Hepatocyte (in vitro differentiated cells): ENCODE measurements at regions not wholly inside any gene's neighbourhood (a gene's known extent, or its start where the extent isn't known, plus 50 kb on each side); places are given as distances from the start of the nearest gene placed in this dataset.
A peak's percentile ranks its signal among the peaks of the same experiment; 100 is the strongest.

ENCODE experiments used
- DNase-seq: peaks from one replicate; pipeline ENCODE4 v3.0.0-alpha.2; 2016; ENCODE audit warnings: low spot score
- H2AFZ ChIP-seq: fragments of 200-600 bp; sonication (generic); 2 replicates; pipeline ENCODE4 v1.6.0; 2016; ENCODE audit warnings: antibody characterized with exemption, mild to moderate bottlenecking
- H3K27ac ChIP-seq: fragments of 200-600 bp; sonication (generic); 2 replicates; pipeline ENCODE4 v1.5.1; 2016; ENCODE audit warnings: mild to moderate bottlenecking
- H3K27me3 ChIP-seq: fragments of 200-600 bp; sonication (generic); 2 replicates; pipeline ENCODE4 v1.6.1; 2016
- H3K36me3 ChIP-seq: fragments of 200-600 bp; sonication (generic); replicated peaks from 2 replicates; pipeline ENCODE4 v1.5.1; 2016; ENCODE audit warnings: low read depth; ENCODE audit not compliant: insufficient read depth
- H3K4me1 ChIP-seq: fragments of 200-600 bp; sonication (generic); 2 replicates; pipeline ENCODE4 v1.5.1; 2016; ENCODE audit warnings: mild to moderate bottlenecking, moderate library complexity; ENCODE audit not compliant: insufficient read depth
- H3K4me2 ChIP-seq: fragments of 200-600 bp; sonication (generic); 2 replicates; pipeline ENCODE4 v1.6.0; 2016
- H3K4me3 ChIP-seq: fragments of 200-600 bp; sonication (generic); 2 replicates; pipeline ENCODE4 v1.5.1; 2016; ENCODE audit warnings: mild to moderate bottlenecking
- H3K79me2 ChIP-seq: fragments of 200-600 bp; sonication (generic); 2 replicates; pipeline ENCODE4 v1.6.0; 2017; ENCODE audit warnings: mild to moderate bottlenecking
- H3K9me2 ChIP-seq: fragments of 200-600 bp; sonication (generic); replicated peaks from 2 replicates; pipeline ENCODE4 v1.6.0; 2017; ENCODE audit warnings: mild to moderate bottlenecking; ENCODE audit not compliant: insufficient read depth
- H3K9me3 ChIP-seq: fragments of 200-600 bp; sonication (generic); 2 replicates; pipeline ENCODE4 v1.5.1; 2016; ENCODE audit warnings: low read depth, mild to moderate bottlenecking
- H4K20me1 ChIP-seq: fragments of 200-600 bp; sonication (generic); 2 replicates; pipeline ENCODE4 v1.6.0; 2016; ENCODE audit warnings: mild to moderate bottlenecking; ENCODE audit not compliant: insufficient read depth, poor library complexity, severe bottlenecking
- EZH2 ChIP-seq: fragments of 200-600 bp; sonication (generic); IDR thresholded peaks from 2 replicates; pipeline ENCODE4 v1.6.1; 2016; ENCODE audit warnings: antibody characterized with exemption, mild to moderate bottlenecking, borderline replicate concordance
- EZH2phosphoT487 ChIP-seq: fragments of 200-600 bp; sonication (generic); IDR thresholded peaks from one replicate; pipeline ENCODE4 v1.6.1; 2018; ENCODE audit warnings: antibody characterized with exemption, mild to moderate bottlenecking, low read depth, moderate library complexity; ENCODE audit not compliant: unreplicated experiment, severe bottlenecking
- WGBS: methylation state at CpG from one replicate; pipeline ENCODE4 v1.1.6; 2016; ENCODE audit warnings: low lambda C conversion rate; ENCODE audit errors: missing lambda C conversion rate; 5-methylcytosine and 5-hydroxymethylcytosine counted together
- TF ChIP-seq, protein P1 (sequence below): fragments of 200-600 bp; sonication (generic); IDR thresholded peaks from 2 replicates; pipeline ENCODE4 v1.5.1; 2016; ENCODE audit warnings: antibody characterized with exemption, mild to moderate bottlenecking; ENCODE audit not compliant: poor library complexity

DNA sequence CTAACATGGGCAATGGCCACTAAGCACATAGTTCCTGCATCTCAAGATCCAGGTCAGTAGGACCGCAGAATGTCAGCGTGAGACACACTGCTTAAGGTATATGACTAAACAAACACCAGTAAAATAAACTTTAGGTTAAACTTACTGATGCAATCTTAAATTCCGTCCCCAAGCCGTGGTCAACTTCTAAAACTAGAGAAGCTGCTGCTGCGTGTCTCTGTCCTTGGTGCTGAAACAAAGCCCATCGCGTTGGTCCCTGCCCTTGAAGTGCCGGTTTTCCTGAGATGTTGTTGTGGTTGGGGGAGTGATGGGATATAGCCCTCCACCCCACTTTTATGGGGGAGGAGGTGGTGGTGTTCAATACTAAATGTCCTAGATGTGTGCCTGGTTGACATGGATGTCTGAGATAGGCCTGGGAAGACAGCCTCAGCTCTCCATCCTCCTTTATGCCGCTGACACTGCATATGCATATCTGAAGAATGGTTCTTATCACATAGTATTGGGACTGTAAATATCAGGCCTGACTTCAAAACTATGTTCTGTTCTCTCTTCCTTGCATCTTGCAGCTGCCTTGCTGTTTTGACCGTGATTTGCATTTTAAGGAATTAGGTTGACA lies 72.0 kb upstream of the KCNA3 start:
- no peak overlapping the region for H3K27ac ChIP-seq
- no peaks in the 10 kb centered on the region for H3K9me3 ChIP-seq
- no peak overlapping the region for H3K4me2 ChIP-seq
- H3K79me2 ChIP-seq = no peaks in the 10 kb centered on the region
- peaks cover 15% of the 10 kb centered on the region for H3K27me3 ChIP-seq
- no peaks in the 10 kb centered on the region for H4K20me1 ChIP-seq
- H3K9me2 ChIP-seq = no peaks in the 10 kb centered on the region
- H2AFZ ChIP-seq = no peak overlapping the region
- 24% methylated on average over 10 of the region's 10 CpGs for WGBS
- H3K4me3 ChIP-seq = no peak overlapping the region
- no peak for TF ChIP-seq EZH2phosphoT487
- H3K4me1 ChIP-seq = no peaks in the 10 kb centered on the region
- no peaks in the 10 kb centered on the region for H3K36me3 ChIP-seq
- peak; percentile 82 for DNase-seq

GRCh38 chr1:110743397-110743796 lies 68.7 kb upstream of the KCNA3 start:
- TF ChIP-seq, protein P1, sequence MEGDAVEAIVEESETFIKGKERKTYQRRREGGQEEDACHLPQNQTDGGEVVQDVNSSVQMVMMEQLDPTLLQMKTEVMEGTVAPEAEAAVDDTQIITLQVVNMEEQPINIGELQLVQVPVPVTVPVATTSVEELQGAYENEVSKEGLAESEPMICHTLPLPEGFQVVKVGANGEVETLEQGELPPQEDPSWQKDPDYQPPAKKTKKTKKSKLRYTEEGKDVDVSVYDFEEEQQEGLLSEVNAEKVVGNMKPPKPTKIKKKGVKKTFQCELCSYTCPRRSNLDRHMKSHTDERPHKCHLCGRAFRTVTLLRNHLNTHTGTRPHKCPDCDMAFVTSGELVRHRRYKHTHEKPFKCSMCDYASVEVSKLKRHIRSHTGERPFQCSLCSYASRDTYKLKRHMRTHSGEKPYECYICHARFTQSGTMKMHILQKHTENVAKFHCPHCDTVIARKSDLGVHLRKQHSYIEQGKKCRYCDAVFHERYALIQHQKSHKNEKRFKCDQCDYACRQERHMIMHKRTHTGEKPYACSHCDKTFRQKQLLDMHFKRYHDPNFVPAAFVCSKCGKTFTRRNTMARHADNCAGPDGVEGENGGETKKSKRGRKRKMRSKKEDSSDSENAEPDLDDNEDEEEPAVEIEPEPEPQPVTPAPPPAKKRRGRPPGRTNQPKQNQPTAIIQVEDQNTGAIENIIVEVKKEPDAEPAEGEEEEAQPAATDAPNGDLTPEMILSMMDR = no peak
- TF ChIP-seq EZH2 (no peak), EZH2phosphoT487 (no peak)

GRCh38 chr1:110736900-110737605 lies 62.3 kb upstream of the KCNA3 start:
- no peak overlapping the region for H2AFZ ChIP-seq
- H3K9me2 ChIP-seq = no peaks in the 10 kb centered on the region
- no peak overlapping the region for H3K4me3 ChIP-seq
- H3K9me3 ChIP-seq = no peaks in the 10 kb centered on the region
- H3K4me2 ChIP-seq = no peak overlapping the region
- no peak overlapping the region for H3K27ac ChIP-seq
- DNase-seq = no peak
- H3K27me3 ChIP-seq = no peaks in the 10 kb centered on the region
- TF ChIP-seq EZH2 (no peak), EZH2phosphoT487 (no peak)
- TF ChIP-seq, protein P1 = no peak
- 71% methylated on average over 5 of the region's 5 CpGs for WGBS
- no peaks in the 10 kb centered on the region for H3K36me3 ChIP-seq
- no peaks in the 10 kb centered on the region for H3K4me1 ChIP-seq
- no peaks in the 10 kb centered on the region for H3K79me2 ChIP-seq
- H4K20me1 ChIP-seq = no peaks in the 10 kb centered on the region

More at GRCh38 chr1:110743397-110743796, 68.7 kb upstream of the KCNA3 start:
- DNase-seq = no peak
- Histone ChIP-seq H3K4me3 (no peak overlapping the region), H3K79me2 (no peaks in the 10 kb centered on the region), H3K9me2 (no peaks in the 10 kb centered on the region), H3K9me3 (no peaks in the 10 kb centered on the region), H4K20me1 (no peaks in the 10 kb centered on the region), H3K27me3 (peaks cover 8% of the 10 kb centered on the region), H3K27ac (no peak overlapping the region), H3K4me1 (no peaks in the 10 kb centered on the region), H3K4me2 (no peak overlapping the region), H3K36me3 (no peaks in the 10 kb centered on the region), H2AFZ (no peak overlapping the region)

- Histone ChIP-seq H3K79me2 (no peaks in the 10 kb centered on the region), H2AFZ (no peak overlapping the region), H3K9me3 (no peaks in the 10 kb centered on the region), H3K4me2 (no peak overlapping the region), H4K20me1 (no peaks in the 10 kb centered on the region), H3K27me3 (no peaks in the 10 kb centered on the region), H3K27ac (no peak overlapping the region), H3K9me2 (no peaks in the 10 kb centered on the region), H3K4me3 (no peak overlapping the region), H3K36me3 (no peaks in the 10 kb centered on the region), H3K4me1 (no peaks in the 10 kb centered on the region)
- no peak for DNase-seq
- 68% methylated on average over 5 of the region's 5 CpGs for WGBS
- TF ChIP-seq EZH2phosphoT487 = no peak
- TF ChIP-seq EZH2 = no peak
- TF ChIP-seq, protein P1 = no peak
These were observed 59.5 kb upstream of the KCNA3 start for GRCh38 chr1:110734133-110734680.
